ENCODE measurements at regions not wholly inside any gene's neighbourhood (a gene's known extent, or its start where the extent isn't known, plus 50 kb on each side); places are given as distances from the start of the nearest gene placed in this dataset.

GRCh38 chr7:41621953-41622831 is 80.7 kb downstream of the INHBA start:
- FAIRE-seq = no peak
- DNase-seq (ENCODE audit: low read depth in 1 of 2, low spot score in 1 of 2) = no peak
- WGBS (ENCODE audit: missing lambda C conversion rate) = 4% methylated on average over 7 of the region's 7 CpGs
- no peak overlapping the region for H3K4me3 ChIP-seq
- ChIA-PET POLR2A (no interaction called here), CTCF (interaction anchor here (0.8 kb wide), 1 partner anchor 569 kb away, joined by 3 read pairs; no protein-coding TSS in a partner anchor)
- TF ChIP-seq POLR2A (IDR thresholded peaks at IDR 0.05; ENCODE audit: low read length) = no peak
- no peak overlapping the region for H3K27ac ChIP-seq
- H3K9me3 ChIP-seq = no peaks in the 10 kb centered on the region
- no peaks in the 10 kb centered on the region for H3K4me1 ChIP-seq
- no peak for ATAC-seq
- H3K4me2 ChIP-seq = peak overlapping the region; percentile 23; the same call in 1 of the 3 replicates

- H3K4me2 ChIP-seq = no peak overlapping the region
- no peak for TF ChIP-seq FOXS1 (CRISPR knock-in tag; IDR thresholded peaks at IDR 0.05)
- no peak for TF ChIP-seq NR3C1 (IDR thresholded peaks at IDR 0.05)
- no peak for TF ChIP-seq CTCF (IDR thresholded peaks at IDR 0.05)
- no peak for TF ChIP-seq ZSCAN20 (CRISPR knock-in tag; IDR thresholded peaks at IDR 0.05)
- H3K9me3 ChIP-seq = 0 out of 3 replicates have a peak, but pooled peaks cover 2% of the 10 kb centered on the region
- ChIA-PET CTCF (no interaction called here), POLR2A (no interaction called here)
- no peak overlapping the region for H3K4me3 ChIP-seq
- no peak for DNase-seq (ENCODE audit: low read depth in 1 of 2, low spot score in 1 of 2)
- FAIRE-seq = no peak
- 74% methylated on average over 1 of the region's 1 CpG for WGBS (ENCODE audit: missing lambda C conversion rate)
- H3K27ac ChIP-seq = no peak overlapping the region
- ATAC-seq = no peak
- no peaks in the 10 kb centered on the region for H3K4me1 ChIP-seq
Observed at GRCh38 chr7:41617987-41618386, 84.9 kb downstream of the INHBA start.

GRCh38 chr7:41612798-41613197 is 90.1 kb downstream of the INHBA start:
- H3K4me1 ChIP-seq = no peaks in the 10 kb centered on the region
- 0 out of 3 replicates have a peak, but pooled peaks cover 2% of the 10 kb centered on the region for H3K9me3 ChIP-seq
- no peak overlapping the region for H3K27ac ChIP-seq
- CTCF ChIA-PET = no interaction called here
- POLR2A ChIA-PET = no interaction called here
- no peak overlapping the region for H3K4me3 ChIP-seq
- TF ChIP-seq HMGXB4 (CRISPR knock-in tag; IDR thresholded peaks at IDR 0.05; ENCODE audit: borderline replicate concordance) (no peak), REST (IDR thresholded peaks at IDR 0.05) (no peak), CHD2 (IDR thresholded peaks at IDR 0.05; ENCODE audit: low read length, partially characterized antibody) (no peak), CBX2 (IDR thresholded peaks at IDR 0.05; ENCODE audit: borderline replicate concordance, low read depth) (no peak), ZFP36 (IDR thresholded peaks at IDR 0.05; ENCODE audit: borderline replicate concordance, partially characterized antibody) (no peak)
- no peak for ATAC-seq
- DNase-seq (ENCODE audit: low read depth in 1 of 2, low spot score in 1 of 2) = no peak
- 7% methylated on average over 2 of the region's 2 CpGs for WGBS (ENCODE audit: missing lambda C conversion rate)
- no peak for FAIRE-seq
- no peak overlapping the region for H3K4me2 ChIP-seq

Data from A549 (cell line).